GM12872 (cell line): ENCODE measurements at regions not wholly inside any gene's neighbourhood (a gene's known extent, or its start where the extent isn't known, plus 50 kb on each side); places are given as distances from the start of the nearest gene placed in this dataset.

Experiments
- TF ChIP-seq, protein P1 (sequence below): IDR thresholded peaks from 3 replicates; pipeline ENCODE4 v1.5.1; 2011; ENCODE audit warnings: low read depth, mild to moderate bottlenecking, low read length, moderate library complexity; ENCODE audit not compliant: insufficient read depth

DNA sequence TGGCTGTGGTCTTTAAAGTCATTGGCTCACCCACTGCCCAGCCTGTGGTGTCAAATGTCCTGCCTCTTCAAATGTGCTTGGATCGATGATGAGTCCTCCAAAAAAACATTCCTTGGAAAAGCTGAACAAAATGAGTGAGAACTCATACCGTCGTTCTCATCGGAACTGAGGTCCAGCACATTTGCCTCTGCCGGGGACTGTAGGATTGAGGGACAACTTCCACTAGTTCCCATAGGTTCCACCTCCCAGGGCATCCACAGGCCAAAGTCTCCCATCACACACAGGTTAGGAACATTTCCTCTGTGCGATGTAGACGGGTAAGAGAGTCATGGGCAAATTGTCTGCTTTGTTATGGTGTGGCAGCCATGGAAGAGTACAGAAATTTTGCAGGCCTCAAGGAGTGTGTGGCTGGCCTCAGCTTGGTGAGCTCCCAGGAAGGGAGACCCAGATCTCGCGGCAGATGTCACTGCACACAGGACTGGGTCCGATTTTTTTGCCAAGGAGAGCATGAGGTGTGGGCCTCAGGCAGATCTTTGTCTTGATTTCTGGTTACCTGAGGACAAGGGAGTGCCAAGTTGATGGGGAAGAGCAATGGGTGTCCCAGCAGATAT lies 115.7 kb downstream of the SNRPN start:
- TF ChIP-seq, protein P1, sequence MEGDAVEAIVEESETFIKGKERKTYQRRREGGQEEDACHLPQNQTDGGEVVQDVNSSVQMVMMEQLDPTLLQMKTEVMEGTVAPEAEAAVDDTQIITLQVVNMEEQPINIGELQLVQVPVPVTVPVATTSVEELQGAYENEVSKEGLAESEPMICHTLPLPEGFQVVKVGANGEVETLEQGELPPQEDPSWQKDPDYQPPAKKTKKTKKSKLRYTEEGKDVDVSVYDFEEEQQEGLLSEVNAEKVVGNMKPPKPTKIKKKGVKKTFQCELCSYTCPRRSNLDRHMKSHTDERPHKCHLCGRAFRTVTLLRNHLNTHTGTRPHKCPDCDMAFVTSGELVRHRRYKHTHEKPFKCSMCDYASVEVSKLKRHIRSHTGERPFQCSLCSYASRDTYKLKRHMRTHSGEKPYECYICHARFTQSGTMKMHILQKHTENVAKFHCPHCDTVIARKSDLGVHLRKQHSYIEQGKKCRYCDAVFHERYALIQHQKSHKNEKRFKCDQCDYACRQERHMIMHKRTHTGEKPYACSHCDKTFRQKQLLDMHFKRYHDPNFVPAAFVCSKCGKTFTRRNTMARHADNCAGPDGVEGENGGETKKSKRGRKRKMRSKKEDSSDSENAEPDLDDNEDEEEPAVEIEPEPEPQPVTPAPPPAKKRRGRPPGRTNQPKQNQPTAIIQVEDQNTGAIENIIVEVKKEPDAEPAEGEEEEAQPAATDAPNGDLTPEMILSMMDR: no peak

DNA sequence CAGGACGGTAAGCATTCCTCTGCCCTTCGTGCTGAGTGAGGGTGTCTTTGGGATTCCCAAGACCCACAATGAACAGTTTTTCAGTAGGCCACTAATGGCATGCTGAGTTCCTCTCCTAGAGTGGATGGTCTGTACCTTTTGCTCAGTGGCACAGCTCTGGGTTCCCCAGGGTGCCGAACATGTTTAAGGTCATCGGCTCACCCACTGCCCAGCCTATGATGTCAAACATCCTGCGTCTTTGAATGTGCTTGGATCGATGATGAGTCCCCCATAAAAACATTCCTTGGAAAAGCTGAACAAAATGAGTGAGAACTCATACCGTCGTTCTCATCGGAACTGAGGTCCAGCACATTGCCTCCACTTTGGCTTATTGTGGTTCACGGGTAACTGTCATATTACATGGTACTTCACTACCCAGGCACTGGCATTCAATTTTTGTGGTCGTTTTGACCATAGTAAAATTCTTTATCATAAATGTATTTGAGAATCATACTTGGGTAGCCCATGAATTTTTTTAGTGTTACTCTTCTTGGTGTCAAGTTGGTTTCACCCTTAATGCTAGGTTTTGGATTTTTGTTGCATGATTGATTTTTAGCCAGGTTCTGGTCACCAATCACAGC lies 118.2 kb downstream of the SNRPN start:
- TF ChIP-seq, protein P1: no peak

DNA sequence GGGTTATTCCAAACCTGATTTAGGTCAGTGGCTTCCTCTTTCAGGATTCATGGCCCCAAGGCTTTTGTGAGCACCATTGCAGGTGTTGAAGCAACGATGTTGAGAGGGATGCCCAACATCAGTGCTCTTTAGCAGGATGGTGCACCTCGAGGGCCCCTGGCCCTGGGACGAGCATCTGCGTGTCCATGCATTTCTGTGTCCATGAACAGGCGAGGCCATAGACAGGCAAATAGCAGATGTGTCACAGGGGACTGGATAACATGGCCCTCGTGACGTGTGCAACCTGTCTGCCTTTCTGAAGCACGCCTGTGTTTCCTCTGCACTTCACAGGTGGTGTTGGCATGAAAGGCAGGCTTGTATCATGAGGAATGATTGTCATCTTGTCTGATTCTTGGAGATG lies 132.3 kb downstream of the SNRPN start:
- TF ChIP-seq, protein P1: no peak

DNA sequence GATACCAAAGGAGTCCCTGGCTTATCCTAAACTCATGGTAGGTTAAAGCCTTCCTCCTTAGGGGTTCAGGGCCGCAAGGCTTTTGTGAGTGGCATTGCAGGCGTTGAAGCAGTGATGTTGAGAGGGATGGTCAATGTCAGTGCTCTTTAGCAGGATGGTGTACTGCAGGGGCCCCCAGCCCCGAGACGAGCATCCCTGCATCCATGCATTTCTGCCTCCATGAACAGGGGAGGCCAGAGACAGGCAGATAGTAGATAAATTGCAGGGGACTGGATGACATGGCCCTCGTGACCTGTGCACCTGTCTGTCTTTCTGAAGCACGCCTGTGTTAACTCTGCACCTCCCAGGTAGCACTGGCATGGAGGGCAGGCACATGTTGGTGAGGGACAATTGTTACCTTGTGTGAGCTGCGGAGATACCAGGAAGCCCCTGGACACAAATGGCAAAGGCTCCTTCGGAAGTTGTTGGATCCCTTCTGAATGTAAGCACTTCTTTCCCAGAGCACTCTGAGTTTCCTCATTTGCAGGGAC lies 133.5 kb downstream of the SNRPN start:
- TF ChIP-seq, protein P1: no peak

DNA sequence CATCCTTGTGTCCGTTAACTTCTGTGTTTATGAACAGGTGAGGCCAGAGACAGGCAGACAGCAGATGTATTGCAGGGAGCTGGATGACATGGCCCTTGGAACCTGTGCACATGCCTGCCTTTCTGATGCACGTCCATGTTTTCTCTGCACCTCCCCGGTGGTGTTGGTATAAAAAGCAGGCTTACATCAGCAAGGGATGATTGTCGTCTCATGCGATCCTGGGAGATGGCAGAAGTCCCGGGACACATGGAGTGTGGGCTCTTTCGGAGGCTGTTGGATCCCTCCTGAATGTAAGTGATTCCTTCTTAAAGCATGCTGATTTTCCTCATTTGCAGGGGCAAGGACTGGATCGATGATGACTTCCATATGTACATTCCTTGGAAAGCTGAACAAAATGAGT lies 134.8 kb downstream of the SNRPN start:
- TF ChIP-seq, protein P1: no peak

DNA sequence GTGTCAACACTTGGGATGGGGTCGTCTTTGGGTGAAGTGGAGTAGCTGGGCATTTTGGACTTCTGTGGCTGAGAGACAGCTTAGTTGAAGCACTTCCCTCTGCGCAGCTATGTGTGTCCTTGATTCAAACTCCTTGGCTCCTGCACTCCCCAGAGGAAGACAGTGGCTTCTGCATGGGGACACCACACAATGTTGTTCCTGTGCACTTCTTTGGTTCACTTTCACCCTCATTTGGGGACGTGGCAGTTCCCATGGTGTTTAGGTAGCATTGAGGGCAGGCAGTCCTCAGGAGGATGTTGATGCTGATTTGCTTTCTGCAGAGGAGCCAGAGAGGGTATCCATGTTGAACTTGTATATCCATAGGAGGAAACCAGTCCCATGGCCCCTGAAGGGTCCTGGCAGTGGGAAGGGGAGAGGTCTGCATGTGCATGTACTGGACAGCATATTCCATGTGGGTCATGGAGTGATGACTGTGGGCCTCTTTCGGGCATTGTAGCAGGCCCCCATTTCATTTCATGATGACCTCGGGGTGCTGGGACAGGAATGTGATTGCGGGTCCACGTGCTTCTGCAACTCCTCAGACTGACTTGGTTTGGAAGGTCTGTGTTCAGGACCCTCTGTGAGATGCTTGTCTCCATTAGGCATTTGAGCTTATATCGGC lies 135.4 kb downstream of the SNRPN start:
- TF ChIP-seq, protein P1: no peak

DNA sequence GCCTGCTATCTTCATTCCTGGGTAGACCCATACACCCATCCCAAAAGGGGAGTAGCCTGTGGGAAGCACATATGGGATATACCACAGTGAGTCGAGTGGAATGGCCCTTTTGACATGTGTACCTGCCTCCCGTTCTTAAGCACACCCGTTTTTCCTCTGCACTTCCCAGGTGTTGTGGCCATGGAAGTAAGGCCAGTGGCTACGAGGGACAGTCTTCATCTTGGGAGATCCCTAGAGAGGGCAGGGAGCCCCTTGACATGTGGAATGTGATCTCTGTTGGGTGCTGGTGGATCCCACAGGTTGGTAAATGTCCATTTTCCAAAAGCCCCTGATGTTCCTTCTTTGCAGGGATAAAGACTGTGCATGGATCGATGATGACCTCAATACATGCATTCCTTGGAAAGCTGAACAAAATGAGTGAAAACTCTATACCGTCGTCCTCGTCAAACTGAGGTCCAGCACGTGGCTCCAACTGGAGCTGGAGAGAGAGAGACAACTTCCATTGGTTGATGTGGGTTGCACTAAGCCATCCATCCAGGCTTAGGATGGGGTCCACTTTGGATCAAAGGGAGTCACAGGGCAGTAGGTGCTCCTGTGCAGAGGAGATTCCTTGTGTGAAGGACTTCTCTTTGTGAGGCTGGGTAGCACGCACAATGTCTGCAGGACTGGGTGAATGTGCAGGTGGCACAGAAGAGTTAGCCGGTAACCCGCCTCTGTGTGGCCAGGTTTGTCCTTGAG lies 136.8 kb downstream of the SNRPN start:
- TF ChIP-seq, protein P1: no peak
